HG03025 (cell line): ENCODE measurements at regions not wholly inside any gene's neighbourhood (a gene's known extent, or its start where the extent isn't known, plus 50 kb on each side); places are given as distances from the start of the nearest gene placed in this dataset.

Experiments
- ATAC-seq: cut with Tn5 transposase; IDR thresholded peaks from one replicate; pipeline ENCODE4 v1.9.1; 2021; ENCODE audit warnings: mild to moderate bottlenecking, moderate library complexity; ENCODE audit not compliant: unreplicated experiment, low FRiP score

DNA sequence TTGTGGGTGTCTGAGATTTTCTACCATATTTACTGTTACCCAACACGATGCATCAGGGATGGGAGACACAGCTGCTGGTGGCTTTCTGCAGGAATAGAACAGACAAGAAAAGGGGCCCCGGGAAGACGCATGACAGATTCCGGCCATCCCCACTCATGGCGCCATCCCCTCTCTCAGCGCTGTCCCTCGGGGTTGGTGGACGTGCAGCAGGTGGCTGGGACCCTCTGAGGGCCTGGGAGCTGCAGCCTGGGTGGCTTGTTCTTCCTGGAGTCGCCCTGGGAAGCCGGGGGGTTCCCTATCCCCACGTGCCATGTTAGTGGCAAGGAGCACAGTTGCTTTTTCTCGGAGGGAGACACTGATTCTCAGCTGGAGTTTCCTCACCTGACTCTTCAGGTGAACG, 1123.3 kb downstream of the BRD1 start:
- no peak for ATAC-seq

DNA sequence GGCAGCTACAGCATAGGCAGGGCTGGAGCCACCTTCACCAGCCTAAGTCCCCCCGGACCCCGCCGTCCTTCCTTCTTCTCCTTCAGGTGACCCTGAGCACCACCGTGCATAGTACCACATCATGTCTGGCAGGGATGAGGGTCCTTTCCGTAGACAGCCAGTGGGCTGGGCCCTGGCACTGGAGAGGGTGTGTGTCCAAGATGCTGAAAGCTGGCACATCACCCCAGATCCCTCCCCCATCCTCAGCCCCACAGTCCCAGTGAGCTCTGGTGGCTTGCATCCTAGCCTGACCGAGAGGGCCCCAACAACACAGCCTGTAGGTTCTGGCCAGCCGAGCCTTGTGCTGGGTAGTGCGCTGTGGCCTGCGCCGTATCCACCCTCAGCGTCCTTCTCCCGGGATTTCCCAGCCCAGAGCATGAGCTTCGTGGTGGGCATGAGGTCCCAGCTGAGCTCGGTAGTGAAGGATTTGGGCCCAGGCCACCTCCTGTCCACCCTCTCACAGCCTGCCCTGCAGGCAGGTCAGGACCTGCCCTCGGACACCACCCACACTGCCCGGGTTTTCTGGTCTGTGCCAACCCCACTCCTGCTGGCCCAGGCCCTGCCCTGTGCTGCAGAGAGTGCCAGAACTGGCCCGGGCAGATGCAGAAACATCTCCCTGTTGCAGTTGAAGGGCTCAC, 1124.3 kb downstream of the BRD1 start:
- no peak for ATAC-seq

DNA sequence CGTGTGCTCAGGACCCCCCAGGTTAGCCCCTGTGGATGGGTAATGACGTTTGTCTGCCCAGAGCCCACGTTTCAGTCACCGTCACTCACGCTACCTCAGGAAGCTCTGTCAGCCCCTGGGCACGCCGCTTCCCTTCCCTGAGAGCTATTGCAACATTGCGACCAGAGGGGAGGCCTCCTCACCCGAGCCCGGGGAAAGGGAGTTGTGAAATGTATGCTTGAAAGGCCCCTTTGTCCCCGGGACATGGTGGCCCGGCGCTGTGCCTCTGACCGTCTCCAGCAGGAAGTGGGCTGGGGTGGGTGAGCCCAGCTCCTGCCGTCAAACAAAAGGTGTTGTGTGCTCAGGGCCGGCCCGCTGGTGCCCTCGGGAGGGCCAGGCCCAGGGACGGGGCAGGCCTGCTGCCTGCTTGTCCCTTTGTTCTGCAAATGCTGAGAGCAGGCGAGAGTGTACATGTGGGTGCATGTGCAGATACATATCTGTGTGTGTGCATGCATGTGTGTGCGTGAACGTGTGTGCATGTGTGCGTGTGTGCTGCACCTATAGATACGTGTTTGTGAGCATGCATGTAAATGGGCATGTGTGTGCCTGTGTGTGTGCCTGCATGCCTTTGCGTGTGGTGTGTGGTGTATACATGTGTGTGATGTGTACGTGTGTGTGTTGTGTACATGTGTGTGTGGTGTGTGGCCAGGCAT, 1125.0 kb downstream of the BRD1 start:
- no peak for ATAC-seq

DNA sequence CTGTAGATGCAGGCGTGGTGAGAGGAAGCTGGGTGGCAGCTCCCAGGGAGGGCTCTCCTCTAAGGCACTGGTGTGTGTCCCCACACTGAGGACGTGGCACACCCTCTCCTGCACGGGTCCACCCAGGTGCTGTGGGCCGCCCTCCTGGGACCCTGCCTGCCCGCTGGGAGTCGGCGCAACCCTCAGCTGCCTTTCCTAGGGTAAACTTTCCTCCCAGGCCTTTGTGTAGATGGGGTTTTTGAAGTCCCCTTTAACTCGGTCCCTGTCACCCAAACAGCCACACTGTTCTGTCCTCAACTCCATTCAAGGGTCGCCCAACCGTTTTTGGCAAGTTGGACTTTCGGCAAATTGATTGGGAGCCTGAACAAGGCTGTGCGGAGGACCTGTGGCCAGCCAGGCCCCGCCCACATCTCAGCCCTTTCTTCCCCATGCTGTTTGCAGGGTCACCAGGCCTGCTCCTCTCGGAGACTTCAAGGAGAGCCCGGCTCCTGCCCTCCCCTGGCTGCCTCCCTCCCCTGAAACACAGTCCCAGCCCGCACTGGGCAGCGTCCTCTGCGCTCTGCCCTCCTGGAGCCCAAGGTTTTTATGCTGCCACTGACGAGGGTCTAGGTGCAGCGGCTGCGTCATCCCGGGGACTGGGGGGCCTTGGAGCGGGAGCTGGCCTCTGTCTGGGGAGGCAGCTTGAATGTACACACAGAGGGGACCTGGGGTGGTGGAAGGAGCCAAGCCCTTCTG, 1126.2 kb downstream of the BRD1 start:
- no peak for ATAC-seq

DNA sequence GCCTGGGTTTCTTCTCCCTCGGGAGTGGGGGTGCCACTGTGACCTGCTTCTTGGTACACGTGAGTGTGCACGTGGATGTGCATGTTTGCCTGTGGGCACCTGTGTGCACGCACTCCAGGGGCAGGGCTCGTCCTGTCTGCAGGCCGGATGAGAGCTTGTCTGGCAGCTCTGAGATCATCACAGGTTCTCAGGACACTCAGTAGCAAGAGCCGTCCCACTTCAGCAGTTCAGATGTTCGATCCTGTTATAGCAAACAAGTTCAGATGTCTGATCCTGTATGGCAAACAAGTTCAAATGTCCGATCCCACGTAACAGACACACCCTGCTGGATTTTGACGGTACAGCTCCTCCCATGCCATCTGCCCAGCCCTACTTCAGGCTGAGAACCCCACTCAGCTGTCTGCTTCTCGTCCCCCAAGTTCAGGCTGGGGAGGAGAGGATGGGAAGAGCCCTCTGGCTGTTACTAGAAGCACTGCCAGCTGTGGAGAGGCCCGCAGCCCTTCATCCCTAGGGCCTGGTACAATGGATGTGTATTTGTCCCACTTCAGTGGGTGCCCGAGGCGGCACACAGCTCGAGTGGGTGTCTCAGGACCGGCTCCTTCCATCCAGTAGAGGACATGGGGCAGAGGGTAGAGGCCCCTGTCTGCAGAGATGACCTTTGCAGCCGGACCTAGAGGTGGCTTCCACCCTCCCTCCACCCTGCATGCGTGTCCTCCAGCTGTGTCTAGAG, 1126.9 kb downstream of the BRD1 start:
- ATAC-seq = no peak

DNA sequence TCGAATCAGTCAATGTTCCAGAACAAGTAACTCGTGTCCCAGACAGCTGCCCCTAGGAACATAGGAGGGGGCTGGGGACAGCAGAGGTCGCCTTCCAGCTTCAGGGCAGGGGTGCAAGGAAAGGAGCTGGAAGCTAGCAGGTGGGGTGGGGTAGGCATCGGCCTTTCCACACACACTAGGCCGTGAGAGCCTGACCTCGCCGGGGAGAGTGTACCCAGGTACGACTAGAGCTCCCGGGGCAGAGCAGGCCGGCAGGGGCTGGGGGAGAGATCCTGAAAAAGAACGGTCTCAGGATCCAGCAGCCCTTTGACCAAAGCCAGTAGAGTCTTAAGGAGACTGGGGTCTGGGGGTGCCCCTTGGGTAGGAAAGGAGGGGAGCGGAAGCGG, 1127.5 kb downstream of the BRD1 start:
- ATAC-seq = no peak

DNA sequence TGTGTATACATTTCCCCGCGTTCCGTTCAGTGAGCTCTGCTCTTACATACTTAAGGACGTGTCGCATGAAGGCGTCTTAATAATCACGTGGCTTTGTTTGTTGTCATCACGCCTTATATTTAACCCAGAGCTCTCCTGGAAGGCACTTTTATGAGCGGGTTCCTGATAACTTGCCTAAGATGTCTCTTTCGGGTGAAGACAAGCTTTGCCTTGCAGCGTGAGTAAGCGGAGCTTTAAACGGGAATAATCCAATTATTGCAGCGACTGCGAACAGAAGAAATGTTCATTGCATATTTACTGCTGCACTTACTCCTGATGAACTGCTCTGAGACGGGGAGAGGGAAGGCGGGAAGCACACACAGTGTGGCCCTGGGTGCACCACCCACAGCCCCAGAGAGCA, 1128.2 kb downstream of the BRD1 start:
- no peak for ATAC-seq

DNA sequence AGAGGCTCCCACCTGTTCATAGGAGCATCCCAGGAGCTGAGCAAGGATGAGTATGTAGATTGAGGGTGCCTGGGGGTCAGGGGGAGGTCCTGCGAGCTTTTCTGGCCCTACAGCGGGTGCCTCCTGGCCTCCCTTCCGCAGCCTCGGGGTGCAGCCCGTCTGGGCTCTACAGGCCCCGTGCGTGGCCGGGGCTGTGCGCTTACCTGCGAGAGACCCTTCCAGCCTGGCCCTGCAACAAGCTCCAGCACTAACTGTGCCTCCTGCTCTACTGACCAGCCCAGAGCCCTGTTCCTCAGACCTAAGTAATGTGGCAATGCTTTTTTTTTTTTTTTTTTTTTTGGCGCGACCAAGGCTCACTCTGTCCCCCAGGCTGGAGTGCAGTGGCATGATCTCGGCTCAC, 1129.1 kb downstream of the BRD1 start:
- ATAC-seq = no peak

DNA sequence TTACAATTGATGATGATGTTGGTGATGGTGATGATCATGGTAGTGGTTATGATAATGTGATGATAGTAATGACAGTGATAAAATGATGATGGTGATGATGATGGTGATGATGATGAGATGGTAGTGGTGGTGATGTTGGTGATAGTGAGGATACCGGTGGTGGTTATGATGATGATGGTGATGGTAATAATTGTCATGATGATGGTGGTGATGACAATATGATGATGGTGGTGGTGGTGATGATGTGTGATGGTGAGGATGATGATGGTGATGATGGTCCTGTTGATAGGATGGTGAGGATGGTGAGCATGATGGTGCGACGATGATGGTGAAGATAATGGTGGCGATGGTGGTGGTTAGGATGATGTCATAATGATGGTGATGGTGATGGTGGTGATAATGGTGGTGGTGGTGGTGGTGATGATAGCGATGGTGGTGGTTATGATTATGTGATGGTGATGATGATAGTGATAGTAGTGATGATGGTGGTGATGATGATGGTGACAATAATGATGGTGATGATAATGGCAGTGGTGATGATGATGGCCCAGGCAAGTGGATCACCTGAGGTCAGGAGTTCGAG, 1129.9 kb downstream of the BRD1 start:
- ATAC-seq = no peak

DNA sequence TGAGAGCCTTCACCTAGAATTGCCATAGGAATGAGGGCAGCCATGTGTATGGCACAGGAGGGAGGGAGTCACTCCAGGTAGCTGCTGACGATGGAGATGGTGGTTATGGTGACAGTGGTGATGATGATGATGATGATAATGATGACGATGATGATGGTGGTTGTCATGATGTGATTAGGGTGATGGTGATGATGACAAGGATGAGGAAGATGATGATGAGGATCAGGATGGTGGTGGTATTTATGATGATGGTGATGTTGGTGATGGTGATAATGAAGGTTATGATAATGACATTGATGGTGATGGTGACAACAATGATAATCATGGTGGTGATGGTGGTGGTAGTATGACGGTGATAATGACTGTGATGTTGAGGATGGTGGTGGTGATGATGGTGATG, 1130.5 kb downstream of the BRD1 start:
- no peak for ATAC-seq

DNA sequence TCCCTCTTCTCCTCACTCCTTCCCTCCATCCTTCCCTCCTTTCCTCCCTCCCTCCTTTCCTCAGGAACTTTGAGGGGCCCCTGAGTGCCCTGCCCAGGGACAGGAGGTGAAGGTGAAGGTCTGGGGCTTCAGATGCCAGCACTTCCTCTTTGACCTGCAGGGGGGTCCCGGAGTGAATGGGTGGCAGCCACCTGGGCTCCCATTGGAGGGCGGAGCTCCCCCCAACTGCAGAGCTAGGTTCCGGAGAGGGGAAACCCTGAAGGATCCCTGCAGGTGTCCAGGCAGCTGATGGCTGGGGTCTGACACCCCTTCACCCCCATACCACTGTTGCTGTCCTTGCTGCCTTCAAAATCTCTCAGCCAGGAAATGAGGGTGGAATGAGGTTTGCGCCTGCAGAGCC, 1131.3 kb downstream of the BRD1 start:
- no peak for ATAC-seq

DNA sequence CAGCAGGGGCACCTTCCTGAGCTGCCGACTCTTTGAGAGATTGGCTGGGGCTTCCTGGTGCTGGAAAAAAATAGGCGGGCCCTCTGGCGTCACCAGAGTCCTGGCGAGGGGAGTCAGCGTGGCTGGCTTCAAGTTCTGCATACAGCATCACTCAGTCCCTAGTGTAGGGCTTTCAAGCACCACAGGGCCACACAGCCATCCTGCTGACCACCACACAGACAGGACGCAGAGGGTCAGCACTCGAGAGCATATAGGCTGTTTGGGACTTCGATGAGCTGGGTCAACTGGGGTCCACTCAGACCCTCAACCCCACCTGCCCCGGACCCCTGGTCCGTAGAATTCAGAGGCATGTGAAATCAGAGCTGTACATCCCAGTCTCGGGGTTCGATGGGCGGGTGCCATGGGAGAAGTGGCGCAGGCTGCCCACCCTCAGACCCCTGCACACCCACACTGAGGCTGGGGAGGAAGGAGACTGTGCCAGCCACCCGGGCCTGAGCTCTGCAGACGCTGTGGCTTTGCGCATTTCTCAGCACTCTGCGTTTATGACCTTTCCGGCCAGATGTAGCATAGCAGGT, 1131.9 kb downstream of the BRD1 start:
- ATAC-seq = no peak

DNA sequence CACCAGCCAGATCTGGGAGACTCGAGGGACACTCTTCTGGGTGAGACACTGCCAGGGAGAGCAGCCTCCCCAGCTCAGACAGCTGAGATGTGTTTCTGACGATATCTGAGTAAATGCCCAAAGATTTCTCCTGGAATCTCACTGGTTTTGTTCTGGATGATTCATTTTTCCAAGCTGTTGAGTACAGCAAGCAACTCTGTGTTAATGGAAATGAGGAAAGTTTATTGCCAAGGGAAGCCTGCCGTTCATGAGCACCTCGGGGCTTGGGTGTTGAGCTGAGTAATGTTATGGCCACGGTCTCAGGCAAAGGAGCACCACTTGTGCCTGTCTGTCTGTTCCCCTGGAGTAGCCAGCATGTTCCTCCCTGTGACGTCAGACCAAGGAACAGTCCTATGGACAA, 1132.4 kb downstream of the BRD1 start:
- no peak for ATAC-seq

DNA sequence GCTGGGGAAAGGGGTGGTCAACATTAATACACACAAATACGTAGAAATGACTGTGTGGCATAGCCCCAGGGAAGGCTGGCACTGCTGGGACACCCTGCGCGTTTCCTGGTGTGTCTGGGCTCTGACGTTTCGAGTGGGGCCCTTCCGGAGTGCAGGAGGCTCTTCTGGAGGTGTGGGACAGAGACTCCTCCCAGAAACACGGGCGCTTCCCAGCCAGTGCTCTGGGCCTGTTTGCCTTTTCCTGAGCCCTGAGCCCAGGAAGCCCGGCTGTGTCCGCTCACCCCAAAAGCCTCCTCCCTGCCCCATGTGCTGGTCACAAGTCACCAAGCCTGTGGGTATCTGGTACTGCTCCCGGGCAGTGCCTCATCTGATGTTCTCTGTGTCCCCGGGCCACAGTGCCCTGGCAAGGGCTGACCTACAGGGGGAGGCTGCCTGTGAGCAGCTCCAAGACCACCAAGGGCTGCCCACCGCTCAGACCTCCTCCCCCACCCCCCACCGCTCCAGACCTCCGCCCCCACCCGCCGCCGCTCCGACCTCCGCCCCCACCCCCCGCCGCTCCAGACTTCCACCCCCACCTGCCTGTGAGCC, 1133.3 kb downstream of the BRD1 start:
- ATAC-seq = no peak

DNA sequence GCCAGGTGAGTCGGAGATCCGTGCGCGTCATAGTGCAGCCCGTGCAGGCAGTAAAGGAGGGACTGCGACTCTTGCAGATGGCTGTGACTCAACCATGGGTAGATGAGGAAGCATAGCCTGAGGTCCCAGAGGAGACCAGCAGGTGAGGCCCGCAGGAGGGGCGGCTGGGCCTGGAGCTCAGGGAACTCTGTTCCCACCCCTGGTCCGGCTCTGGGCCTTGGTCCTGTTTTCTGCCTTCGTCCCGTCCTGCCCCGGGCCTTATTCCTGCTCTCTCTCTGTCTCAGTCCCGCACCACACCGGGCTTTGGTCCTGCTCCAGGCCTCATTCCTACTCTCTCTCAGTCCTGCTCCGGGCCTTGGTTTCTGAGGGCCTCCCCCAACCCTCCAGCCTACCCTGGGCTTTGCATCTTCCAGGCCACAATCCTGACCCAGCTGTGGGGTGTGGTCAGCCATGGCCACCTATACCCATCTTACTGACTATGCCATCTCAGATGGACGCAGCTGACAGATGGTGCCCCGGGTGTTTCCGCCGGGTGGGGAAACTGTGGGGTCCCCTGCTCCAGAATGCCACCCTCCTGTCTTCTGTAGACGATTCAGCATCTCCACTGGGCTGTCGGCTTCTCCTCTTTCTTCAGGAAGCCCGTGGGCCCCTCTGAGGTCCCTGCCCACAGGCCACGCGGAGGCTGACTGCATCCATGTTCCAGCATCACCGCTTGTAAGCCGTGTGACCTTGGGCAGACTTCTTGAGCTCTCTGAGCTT, 1134.1 kb downstream of the BRD1 start:
- ATAC-seq = no peak

DNA sequence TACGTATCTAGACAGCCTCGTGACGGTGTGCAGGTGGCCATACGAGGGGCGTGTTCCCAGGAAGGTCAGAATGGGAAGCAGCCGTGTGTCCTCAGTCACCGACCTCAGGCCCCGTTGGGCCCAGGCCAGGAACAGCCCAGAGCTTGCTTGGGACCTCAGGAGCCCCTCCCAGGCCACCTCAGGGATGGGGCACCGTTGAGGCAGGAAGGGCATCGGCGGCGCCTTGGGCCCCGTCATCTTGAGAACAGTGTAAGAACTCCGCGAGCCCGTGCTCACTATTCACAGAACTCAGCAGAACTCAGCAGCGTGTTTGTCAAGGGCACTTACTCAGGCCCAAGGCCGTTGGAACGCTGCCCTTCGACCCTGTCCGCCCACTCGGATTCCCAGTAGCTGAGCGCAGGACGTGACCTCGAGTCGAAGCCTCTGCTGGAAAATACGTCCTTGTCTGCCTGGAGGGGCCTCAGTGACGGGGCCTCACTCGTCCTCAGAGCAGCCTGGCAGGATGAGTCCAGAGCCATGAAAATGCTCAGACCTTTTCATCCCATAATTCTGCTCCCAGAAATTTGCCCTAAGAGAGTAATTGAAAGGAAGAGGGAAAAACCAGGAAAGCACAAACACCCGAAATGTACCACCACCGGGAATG, 1134.8 kb downstream of the BRD1 start:
- no peak for ATAC-seq

DNA sequence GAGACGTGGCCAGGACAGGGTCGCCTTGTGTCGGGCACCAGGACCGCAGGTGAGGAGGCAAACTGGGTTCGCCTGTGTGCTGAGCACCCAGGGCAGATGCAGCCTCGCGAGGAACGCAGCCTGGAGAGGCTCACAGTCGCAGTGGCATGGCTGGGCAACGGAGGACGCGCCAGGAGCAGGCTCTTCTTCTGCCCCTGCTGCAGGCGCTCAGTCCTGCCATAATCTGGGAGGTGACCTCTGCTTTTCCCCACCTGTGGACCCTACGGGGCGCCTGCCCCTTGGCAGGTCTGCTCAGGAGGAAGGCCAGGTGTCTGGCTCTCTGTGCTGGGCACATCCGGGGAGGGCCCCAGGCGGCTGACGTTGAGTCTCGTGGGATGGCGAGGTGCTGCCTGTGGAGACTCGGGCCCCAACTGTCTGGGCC, 1136.2 kb downstream of the BRD1 start:
- no peak for ATAC-seq

DNA sequence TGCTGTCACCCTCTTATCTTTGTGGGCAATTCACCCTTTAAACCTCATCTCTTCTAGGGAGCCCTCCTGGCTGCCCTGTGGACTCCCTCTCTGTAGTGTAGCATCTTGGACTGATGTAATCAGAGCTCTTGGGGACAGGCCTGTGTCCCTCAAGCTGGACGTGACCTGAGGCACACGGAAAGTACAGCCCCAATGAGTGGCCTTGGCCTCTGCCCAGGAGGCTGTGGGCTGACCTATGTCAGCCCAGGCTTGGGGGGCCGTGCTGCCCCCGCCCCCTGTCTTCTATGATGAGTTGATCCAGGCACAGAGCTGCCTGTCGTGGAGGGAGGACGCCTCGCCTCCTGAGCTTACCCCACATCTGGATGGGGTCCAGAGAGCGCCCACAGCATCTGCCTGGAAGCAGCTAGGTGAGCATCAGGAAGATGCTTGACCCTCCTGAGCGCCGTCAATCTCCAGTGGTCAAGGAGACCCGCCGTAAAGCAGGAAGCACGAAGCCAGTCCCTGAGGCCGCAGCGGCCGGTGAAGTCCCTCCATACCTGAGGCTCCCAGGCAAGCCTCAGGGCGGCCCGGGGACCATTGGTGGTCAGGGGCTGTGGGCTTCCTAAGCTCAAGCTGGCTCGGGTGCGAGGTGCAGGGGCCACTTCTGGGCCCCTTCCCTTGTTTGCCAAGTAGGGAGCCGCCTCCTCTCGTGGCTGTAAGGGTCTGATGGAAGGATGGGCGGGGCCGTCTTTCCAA, 1136.9 kb downstream of the BRD1 start:
- no peak for ATAC-seq
